Activated CD4-positive, alpha-beta T cell treated with anti-CD3 and anti-CD28 coated beads, Interleukin-2, amount 10 ng/mL, durations not matched to agents 7 days and 5 days (primary cell): ENCODE measurements at regions not wholly inside any gene's neighbourhood (a gene's known extent, or its start where the extent isn't known, plus 50 kb on each side); places are given as distances from the start of the nearest gene placed in this dataset.

Source experiments
- CTCF ChIA-PET: fragments of 350-600 bp; sonication (Branson Sonifier 250); formaldehyde crosslinking; loops from one replicate; lab custom pipeline; 2021; ENCODE audit warnings: antibody characterized with exemption; lab: Charles Lee
- POLR2A ChIA-PET: fragments of 350-600 bp; sonication (Branson Sonifier 250); formaldehyde crosslinking; loops from one replicate; lab custom pipeline; 2021; ENCODE audit warnings: antibody characterized with exemption; lab: Charles Lee
- DNase-seq: peaks from one replicate; pipeline ENCODE4 v3.0.0-alpha.2; 2020
- H3K27ac Mint-ChIP-seq: one replicate; pipeline ENCODE4 v1.8.0; 2021; ENCODE audit warnings: mild to moderate bottlenecking, moderate library complexity, mixed read lengths
- H3K27me3 Mint-ChIP-seq: one replicate; pipeline ENCODE4 v1.8.0; 2021; ENCODE audit warnings: mixed read lengths
- H3K36me3 Mint-ChIP-seq: one replicate; pipeline ENCODE4 v1.8.0; 2021; ENCODE audit warnings: low read depth, mixed read lengths
- H3K4me1 Mint-ChIP-seq: one replicate; pipeline ENCODE4 v1.8.0; 2021; ENCODE audit warnings: mixed read lengths
- H3K4me3 Mint-ChIP-seq: one replicate; pipeline ENCODE4 v1.8.0; 2021; ENCODE audit warnings: mild to moderate bottlenecking, moderate library complexity, mixed read lengths
- H3K9me3 Mint-ChIP-seq: one replicate; pipeline ENCODE4 v1.8.0; 2021; ENCODE audit warnings: mixed read lengths

- DNase-seq: no peak
- H3K4me1 Mint-ChIP-seq: no peaks in the 10 kb centered on the region
- CTCF ChIA-PET: no interaction called here
- no peak overlapping the region for H3K27ac Mint-ChIP-seq
- POLR2A ChIA-PET: no interaction called here
- H3K27me3 Mint-ChIP-seq: no peaks in the 10 kb centered on the region
- no peaks in the 10 kb centered on the region for H3K36me3 Mint-ChIP-seq
- no peak overlapping the region for H3K4me3 Mint-ChIP-seq
- H3K9me3 Mint-ChIP-seq: no peaks in the 10 kb centered on the region
Observed at GRCh38 chr18:40686836-40687235, 1268.2 kb upstream of the PIK3C3 start.

DNA sequence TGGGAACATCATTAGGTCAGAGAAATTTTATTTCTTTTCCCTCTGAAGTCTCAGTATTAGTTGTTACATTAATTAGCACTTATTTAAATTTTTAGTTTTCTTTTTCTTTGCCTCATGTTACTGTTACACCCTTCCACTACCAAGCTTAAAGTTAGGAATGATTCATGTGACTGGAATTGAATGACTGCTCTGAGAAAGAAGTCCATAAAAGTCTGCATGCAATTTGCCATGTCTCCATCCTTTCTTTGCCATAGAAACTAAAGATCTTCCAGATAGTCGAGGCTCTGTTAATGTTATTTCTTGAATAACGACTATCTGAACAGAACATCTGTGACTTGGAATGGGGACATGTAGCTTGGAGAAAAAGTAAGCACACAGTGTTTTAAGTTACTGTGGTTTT is 1269.8 kb upstream of the PIK3C3 start:
- Mint-ChIP-seq H3K4me1 (no peaks in the 10 kb centered on the region), H3K27ac (no peak overlapping the region), H3K4me3 (no peak overlapping the region), H3K36me3 (no peaks in the 10 kb centered on the region), H3K27me3 (no peaks in the 10 kb centered on the region), H3K9me3 (no peaks in the 10 kb centered on the region)
- DNase-seq: no peak
- ChIA-PET CTCF (no interaction called here), POLR2A (no interaction called here)

DNA sequence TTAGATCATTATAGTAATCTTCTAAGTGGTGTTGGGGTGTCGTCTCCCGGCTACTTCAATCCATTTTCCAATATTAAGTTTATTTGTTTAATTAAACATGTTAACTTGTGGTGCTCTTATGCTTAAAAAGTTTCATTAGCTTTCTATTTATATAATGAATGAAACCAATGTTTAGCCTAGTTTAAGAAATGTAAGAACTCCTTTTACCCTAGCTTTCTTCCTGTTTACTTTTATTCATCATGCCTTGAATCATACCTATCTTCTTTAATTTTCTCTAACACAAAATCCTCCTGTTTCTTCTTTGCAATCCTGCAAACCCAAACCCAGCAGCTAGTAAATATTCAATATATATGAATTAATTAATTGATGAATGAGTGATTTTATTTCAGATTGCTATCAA is 1276.7 kb upstream of the PIK3C3 start:
- Mint-ChIP-seq H3K4me3 (no peak overlapping the region), H3K27ac (no peak overlapping the region), H3K9me3 (peaks cover 2% of the 10 kb centered on the region), H3K27me3 (no peaks in the 10 kb centered on the region), H3K36me3 (no peaks in the 10 kb centered on the region), H3K4me1 (no peaks in the 10 kb centered on the region)
- CTCF ChIA-PET: no interaction called here
- DNase-seq: no peak
- POLR2A ChIA-PET: no interaction called here

DNA sequence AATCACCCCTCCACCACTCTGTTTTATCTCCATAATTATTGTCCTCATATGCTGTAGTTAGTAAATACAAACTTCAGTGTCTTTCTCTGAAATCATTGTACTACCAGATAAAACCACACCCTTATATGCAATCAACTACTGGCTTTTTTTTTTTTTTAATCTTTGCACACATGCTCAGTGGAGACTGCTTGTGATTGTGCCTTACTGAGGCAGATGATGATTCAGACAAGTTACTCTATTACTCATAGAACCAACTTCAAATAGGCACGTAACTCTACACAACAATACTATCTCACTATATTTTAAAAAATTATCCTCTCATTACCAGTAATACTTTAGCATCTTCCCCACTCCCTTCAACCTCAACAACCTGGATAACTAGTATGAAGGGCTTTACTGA is 1278.4 kb upstream of the PIK3C3 start:
- H3K27me3 Mint-ChIP-seq: no peaks in the 10 kb centered on the region
- H3K36me3 Mint-ChIP-seq: no peaks in the 10 kb centered on the region
- peaks cover 2% of the 10 kb centered on the region for H3K9me3 Mint-ChIP-seq
- no peaks in the 10 kb centered on the region for H3K4me1 Mint-ChIP-seq
- ChIA-PET POLR2A (no interaction called here), CTCF (no interaction called here)
- no peak for DNase-seq
- no peak overlapping the region for H3K27ac Mint-ChIP-seq
- no peak overlapping the region for H3K4me3 Mint-ChIP-seq

- no peak for DNase-seq
- Mint-ChIP-seq H3K27ac (no peak overlapping the region), H3K27me3 (no peaks in the 10 kb centered on the region), H3K9me3 (peaks cover 2% of the 10 kb centered on the region), H3K4me3 (no peak overlapping the region), H3K4me1 (no peaks in the 10 kb centered on the region), H3K36me3 (no peaks in the 10 kb centered on the region)
- ChIA-PET POLR2A (no interaction called here), CTCF (no interaction called here)
Observed at GRCh38 chr18:40673150-40673549, 1281.9 kb upstream of the PIK3C3 start.

- H3K27me3 Mint-ChIP-seq: no peaks in the 10 kb centered on the region
- H3K27ac Mint-ChIP-seq: no peak overlapping the region
- H3K36me3 Mint-ChIP-seq: no peaks in the 10 kb centered on the region
- CTCF ChIA-PET: no interaction called here
- H3K4me1 Mint-ChIP-seq: no peaks in the 10 kb centered on the region
- POLR2A ChIA-PET: no interaction called here
- DNase-seq: no peak
- no peak overlapping the region for H3K4me3 Mint-ChIP-seq
- peaks cover 2% of the 10 kb centered on the region for H3K9me3 Mint-ChIP-seq
Observed at GRCh38 chr18:40672590-40672989, 1282.4 kb upstream of the PIK3C3 start.

- ChIA-PET POLR2A (no interaction called here), CTCF (no interaction called here)
- H3K36me3 Mint-ChIP-seq: no peaks in the 10 kb centered on the region
- H3K27ac Mint-ChIP-seq: no peak overlapping the region
- no peak for DNase-seq
- no peaks in the 10 kb centered on the region for H3K4me1 Mint-ChIP-seq
- no peak overlapping the region for H3K4me3 Mint-ChIP-seq
- H3K27me3 Mint-ChIP-seq: no peaks in the 10 kb centered on the region
- H3K9me3 Mint-ChIP-seq: peaks cover 5% of the 10 kb centered on the region
Observed at GRCh38 chr18:40670668-40671375, 1284.2 kb upstream of the PIK3C3 start.

- Mint-ChIP-seq H3K4me1 (no peaks in the 10 kb centered on the region), H3K36me3 (no peaks in the 10 kb centered on the region), H3K27me3 (no peaks in the 10 kb centered on the region), H3K9me3 (peaks cover 9% of the 10 kb centered on the region), H3K27ac (no peak overlapping the region), H3K4me3 (no peak overlapping the region)
- no peak for DNase-seq
- POLR2A ChIA-PET: no interaction called here
- CTCF ChIA-PET: no interaction called here
Observed at GRCh38 chr18:40662898-40663437, 1292.1 kb upstream of the PIK3C3 start.

GRCh38 chr18:40653682-40654081 is 1301.4 kb upstream of the PIK3C3 start:
- Mint-ChIP-seq H3K27me3 (no peaks in the 10 kb centered on the region), H3K27ac (no peak overlapping the region), H3K9me3 (peaks cover 6% of the 10 kb centered on the region), H3K4me3 (no peak overlapping the region), H3K36me3 (no peaks in the 10 kb centered on the region), H3K4me1 (no peaks in the 10 kb centered on the region)
- CTCF ChIA-PET: no interaction called here
- DNase-seq: no peak
- POLR2A ChIA-PET: no interaction called here

- Mint-ChIP-seq H3K27ac (no peak overlapping the region), H3K27me3 (no peaks in the 10 kb centered on the region), H3K4me3 (no peak overlapping the region), H3K9me3 (peaks cover 6% of the 10 kb centered on the region), H3K36me3 (no peaks in the 10 kb centered on the region), H3K4me1 (no peaks in the 10 kb centered on the region)
- POLR2A ChIA-PET: no interaction called here
- DNase-seq: no peak
- CTCF ChIA-PET: no interaction called here
Observed at GRCh38 chr18:40652321-40652720, 1302.7 kb upstream of the PIK3C3 start.

GRCh38 chr18:40651163-40651562 is 1303.9 kb upstream of the PIK3C3 start:
- Mint-ChIP-seq H3K27ac (no peak overlapping the region), H3K4me1 (no peaks in the 10 kb centered on the region), H3K9me3 (peaks cover 6% of the 10 kb centered on the region), H3K27me3 (no peaks in the 10 kb centered on the region), H3K36me3 (no peaks in the 10 kb centered on the region), H3K4me3 (no peak overlapping the region)
- ChIA-PET POLR2A (no interaction called here), CTCF (no interaction called here)
- no peak for DNase-seq

- no peak for DNase-seq
- ChIA-PET CTCF (no interaction called here), POLR2A (no interaction called here)
- H3K36me3 Mint-ChIP-seq: no peaks in the 10 kb centered on the region
- H3K27ac Mint-ChIP-seq: no peak overlapping the region
- peaks cover 3% of the 10 kb centered on the region for H3K9me3 Mint-ChIP-seq
- H3K4me1 Mint-ChIP-seq: no peaks in the 10 kb centered on the region
- no peaks in the 10 kb centered on the region for H3K27me3 Mint-ChIP-seq
- H3K4me3 Mint-ChIP-seq: no peak overlapping the region
Observed at GRCh38 chr18:40642692-40643229, 1312.3 kb upstream of the PIK3C3 start.

GRCh38 chr18:40631319-40631718 is 1323.7 kb upstream of the PIK3C3 start:
- no peak for DNase-seq
- H3K27me3 Mint-ChIP-seq: no peaks in the 10 kb centered on the region
- no peaks in the 10 kb centered on the region for H3K36me3 Mint-ChIP-seq
- ChIA-PET CTCF (interaction anchor here (0.8 kb wide), 1 partner anchor 15 kb away, joined by 3 read pairs; no protein-coding TSS in a partner anchor), POLR2A (no interaction called here)
- H3K9me3 Mint-ChIP-seq: peaks cover 8% of the 10 kb centered on the region
- no peaks in the 10 kb centered on the region for H3K4me1 Mint-ChIP-seq
- H3K27ac Mint-ChIP-seq: no peak overlapping the region
- no peak overlapping the region for H3K4me3 Mint-ChIP-seq

GRCh38 chr18:40630496-40630895 is 1324.5 kb upstream of the PIK3C3 start:
- H3K4me1 Mint-ChIP-seq: no peaks in the 10 kb centered on the region
- peaks cover 4% of the 10 kb centered on the region for H3K9me3 Mint-ChIP-seq
- H3K27ac Mint-ChIP-seq: no peak overlapping the region
- H3K4me3 Mint-ChIP-seq: no peak overlapping the region
- POLR2A ChIA-PET: no interaction called here
- DNase-seq: no peak
- no peaks in the 10 kb centered on the region for H3K27me3 Mint-ChIP-seq
- CTCF ChIA-PET: no interaction called here
- no peaks in the 10 kb centered on the region for H3K36me3 Mint-ChIP-seq
